ENCODE measurements at regions not wholly inside any gene's neighbourhood (a gene's known extent, or its start where the extent isn't known, plus 50 kb on each side); places are given as distances from the start of the nearest gene placed in this dataset.

- no peak for TF ChIP-seq RAD21 (IDR thresholded peaks at IDR 0.05; ENCODE audit: low read length)
- TF ChIP-seq POLR2A (IDR thresholded peaks at IDR 0.05; ENCODE audit: low read depth, low read length), result no peak
- no peak for TF ChIP-seq MAFK (IDR thresholded peaks at IDR 0.05; ENCODE audit: low read depth, low read length)
- TF ChIP-seq CHD1 (IDR thresholded peaks at IDR 0.05; ENCODE audit: low read depth, low read length), result no peak
- TF ChIP-seq CTCF (conservative IDR thresholded peaks at IDR 0.05; ENCODE audit: low read depth, low read length), result no peak
- TF ChIP-seq, protein P1, sequence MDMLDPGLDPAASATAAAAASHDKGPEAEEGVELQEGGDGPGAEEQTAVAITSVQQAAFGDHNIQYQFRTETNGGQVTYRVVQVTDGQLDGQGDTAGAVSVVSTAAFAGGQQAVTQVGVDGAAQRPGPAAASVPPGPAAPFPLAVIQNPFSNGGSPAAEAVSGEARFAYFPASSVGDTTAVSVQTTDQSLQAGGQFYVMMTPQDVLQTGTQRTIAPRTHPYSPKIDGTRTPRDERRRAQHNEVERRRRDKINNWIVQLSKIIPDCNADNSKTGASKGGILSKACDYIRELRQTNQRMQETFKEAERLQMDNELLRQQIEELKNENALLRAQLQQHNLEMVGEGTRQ (IDR thresholded peaks at IDR 0.05; ENCODE audit: low read depth, low read length), result no peak
- TF ChIP-seq MAZ (IDR thresholded peaks at IDR 0.05; ENCODE audit: borderline replicate concordance, low read depth, low read length), result no peak
- no peak for TF ChIP-seq MXI1 (IDR thresholded peaks at IDR 0.05; ENCODE audit: borderline replicate concordance, low read depth, low read length)
- dilution Hi-C loops (cut with HindIII; ENCODE audit: low sequenced_read_pairs, unreplicated experiment), result no loop called here
- no TSS peak for BruUV-seq (replicated peaks)
- ATAC-seq (ENCODE audit: low read depth) (no peak), DNase-seq (no peak)
- Histone ChIP-seq H3K27me3 (ENCODE audit: control insufficient read depth, insufficient read depth, low read length) (no peaks in the 10 kb centered on the region), H3K23ac (ENCODE audit: low read depth, low read length) (no peak overlapping the region), H2BK20ac (ENCODE audit: low read depth, low read length) (no peak overlapping the region), H2BK5ac (ENCODE audit: low read depth, low read length, poor library complexity, severe bottlenecking) (no peak overlapping the region), H3K4ac (ENCODE audit: low read depth, low read length) (no peak overlapping the region), H2AK5ac (ENCODE audit: low read depth, low read length) (no peak overlapping the region), H3K18ac (ENCODE audit: low read depth, low read length) (no peak overlapping the region), H3K56ac (ENCODE audit: extremely low read depth, insufficient read depth, low read length) (no peak overlapping the region), H3K9me1 (ENCODE audit: insufficient read depth, low read length) (no peaks in the 10 kb centered on the region), H3K4me3 (ENCODE audit: insufficient read depth, low read depth, low read length) (no peak overlapping the region), H3K9ac (ENCODE audit: low read depth, low read length) (no peak overlapping the region), H4K8ac (ENCODE audit: low read depth in 2 of 2, low read length in 2 of 2) (no peak overlapping the region), H3K36me3 (ENCODE audit: control insufficient read depth, insufficient read depth, low read length) (no peaks in the 10 kb centered on the region), H3K4me2 (ENCODE audit: low read depth, low read length) (no peak overlapping the region), H2BK120ac (ENCODE audit: low read depth, low read length) (no peak overlapping the region), H3K4me1 (ENCODE audit: control insufficient read depth, insufficient read depth, low read length) (no peaks in the 10 kb centered on the region), H2AK9ac (replicated peaks; ENCODE audit: low read depth, low read length, poor library complexity) (no peak overlapping the region), H2BK15ac (ENCODE audit: low read depth, low read length) (no peak overlapping the region), H4K5ac (ENCODE audit: low read depth, low read length) (no peak overlapping the region), H3K14ac (replicated peaks; ENCODE audit: low read depth, low read length) (no peak overlapping the region), H3K9me3 (ENCODE audit: control insufficient read depth, insufficient read depth, low read length) (no peaks in the 10 kb centered on the region), H3K79me1 (ENCODE audit: low read depth in 1 of 2, low read length in 2 of 2) (no peaks in the 10 kb centered on the region), H3K27ac (ENCODE audit: insufficient read depth, low read length) (no peak overlapping the region), H4K91ac (ENCODE audit: insufficient read depth, low read depth, low read length) (no peak overlapping the region), H4K20me1 (ENCODE audit: insufficient read depth, low read length) (no peaks in the 10 kb centered on the region), H2AFZ (replicated peaks; ENCODE audit: low read length, poor library complexity) (no peak overlapping the region)
- in situ Hi-C loops (cut with MboI; ENCODE audit: low sequenced_read_pairs), result no loop called here
- no CpG with 5 or more reads among the region's 3 CpGs for WGBS, 2 experiments (ENCODE audit: extremely low coverage in 2 of 2, insufficient read length in 1 of 2)
- intact Hi-C loops (cut with micrococcal nuclease), result no loop called here
- CTCF ChIA-PET, result no interaction called here
- POLR2A ChIA-PET (ENCODE audit: unreplicated experiment), result no interaction called here
Observed at GRCh38 chr5:88509403-88509802, 240.8 kb upstream of the TMEM161B start.

All from IMR-90 (cell line).